Fibroblast of skin of back (primary cell): ENCODE measurements at regions not wholly inside any gene's neighbourhood (a gene's known extent, or its start where the extent isn't known, plus 50 kb on each side); places are given as distances from the start of the nearest gene placed in this dataset.
A peak's percentile ranks its signal among the peaks of the same experiment; 100 is the strongest.

Experiments used
- DNase-seq: peaks from one replicate; pipeline ENCODE4 v3.0.0-alpha.2; 2013

DNA sequence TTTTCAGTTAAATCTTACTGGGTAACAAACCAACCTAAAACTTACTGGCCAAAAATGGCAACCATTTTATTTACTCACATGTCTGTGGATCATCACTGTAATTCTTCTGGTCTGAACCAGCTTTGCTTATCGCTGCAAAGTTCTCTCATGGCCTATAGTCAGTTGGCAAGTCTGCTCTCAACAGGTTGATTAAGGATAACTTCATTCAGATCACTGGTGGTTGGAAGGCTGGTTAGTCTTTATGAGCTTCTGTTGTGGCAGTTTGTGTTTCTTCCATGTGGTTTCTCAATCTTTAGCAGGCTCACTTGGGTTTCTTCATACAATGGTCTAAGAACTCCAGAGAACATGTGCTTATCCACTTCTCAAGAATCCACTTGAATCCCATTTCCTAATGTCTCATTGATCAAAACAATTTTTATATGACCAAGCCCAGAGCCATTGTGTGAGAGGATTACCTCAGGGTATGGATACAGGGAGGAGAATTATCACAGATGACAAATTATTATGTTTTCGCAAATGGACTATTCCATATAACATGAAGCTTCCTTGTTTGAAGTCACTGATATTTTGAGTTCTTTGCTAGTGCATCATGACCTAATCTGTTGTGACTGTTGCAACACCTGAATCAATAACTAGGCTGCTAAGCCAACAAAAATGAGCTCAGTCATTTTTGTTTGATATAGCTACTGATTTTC, 155.4 kb upstream of the BMP2 start:
- DNase-seq: no peak

DNA sequence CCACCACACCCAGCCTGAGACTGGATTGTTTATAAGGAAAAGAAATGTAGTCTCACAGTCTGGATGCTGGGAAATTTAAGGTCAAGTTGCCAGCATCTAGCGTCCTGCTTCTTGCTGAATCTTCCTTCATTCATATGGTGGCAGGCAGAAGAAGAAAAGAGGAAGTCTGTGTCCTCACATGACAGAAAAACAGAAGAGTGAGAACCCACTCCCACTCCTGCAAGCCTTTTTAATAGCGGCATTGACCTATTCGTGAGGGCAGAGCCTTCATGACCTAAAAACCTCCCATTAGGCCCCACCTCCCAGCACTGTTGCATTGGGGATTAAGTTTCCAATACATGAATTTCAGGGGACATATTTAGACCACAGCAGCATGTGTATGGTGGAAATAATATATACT, 160.8 kb upstream of the BMP2 start:
- no peak for DNase-seq

DNA sequence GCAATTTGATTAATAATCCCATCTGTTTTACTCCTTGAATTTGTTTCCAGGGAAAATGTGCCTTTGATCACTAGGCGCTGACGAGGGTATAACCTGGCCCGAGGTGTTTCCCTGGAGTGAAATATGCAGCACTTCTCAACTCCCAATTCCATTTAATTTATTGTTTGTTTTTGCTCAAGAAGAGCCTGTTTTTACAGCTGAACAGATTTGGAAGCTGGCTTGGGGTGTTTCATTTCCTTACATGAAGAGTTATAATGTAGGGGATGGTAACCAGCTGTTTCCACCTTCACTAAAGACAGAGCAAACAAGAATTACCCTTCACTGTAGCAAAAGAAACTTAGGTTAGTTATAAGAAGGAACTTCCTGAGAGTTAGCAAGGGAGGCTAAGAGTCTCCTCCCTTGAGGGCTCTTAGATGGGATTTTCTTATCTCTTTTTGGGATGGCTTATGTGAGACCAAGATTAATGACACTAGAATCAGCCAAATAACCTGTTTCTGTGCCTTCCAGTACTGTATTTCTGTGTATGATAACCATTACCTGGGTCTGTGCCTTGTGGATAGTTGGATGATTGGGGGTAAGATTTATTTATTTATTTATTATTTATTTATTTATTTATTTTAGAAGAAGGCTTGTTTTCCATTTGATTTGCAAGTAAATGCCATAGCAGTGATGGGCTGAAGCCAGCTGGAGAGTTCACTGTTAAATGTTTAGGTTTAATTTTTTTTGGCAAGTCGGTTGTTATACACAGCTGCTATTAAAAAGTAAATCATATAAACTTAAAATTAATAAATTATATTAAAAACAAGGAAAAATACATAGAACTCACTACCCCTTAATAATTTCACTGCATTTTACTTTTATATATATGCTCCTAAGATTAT, 162.2 kb upstream of the BMP2 start:
- no peak for DNase-seq

DNA sequence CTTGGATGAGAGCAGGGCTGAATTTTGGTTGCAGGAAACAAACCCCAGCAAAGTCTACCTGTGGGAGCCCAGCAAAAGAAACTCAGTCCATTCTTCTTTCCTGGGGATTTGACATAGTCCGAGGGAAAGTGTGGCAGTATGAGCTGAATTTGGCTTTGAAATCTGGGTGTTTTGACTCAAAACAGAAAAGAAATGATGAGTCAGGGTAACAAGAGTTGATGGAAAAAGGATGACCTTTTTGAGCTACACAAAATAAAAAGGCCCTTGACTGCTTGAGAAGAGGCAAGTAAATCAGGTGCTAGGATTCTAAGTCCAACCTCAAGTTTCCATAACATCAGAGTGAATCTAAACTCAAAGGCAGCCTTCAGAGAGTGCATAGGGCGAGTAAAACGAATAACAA, 163.3 kb upstream of the BMP2 start:
- DNase-seq: no peak

DNA sequence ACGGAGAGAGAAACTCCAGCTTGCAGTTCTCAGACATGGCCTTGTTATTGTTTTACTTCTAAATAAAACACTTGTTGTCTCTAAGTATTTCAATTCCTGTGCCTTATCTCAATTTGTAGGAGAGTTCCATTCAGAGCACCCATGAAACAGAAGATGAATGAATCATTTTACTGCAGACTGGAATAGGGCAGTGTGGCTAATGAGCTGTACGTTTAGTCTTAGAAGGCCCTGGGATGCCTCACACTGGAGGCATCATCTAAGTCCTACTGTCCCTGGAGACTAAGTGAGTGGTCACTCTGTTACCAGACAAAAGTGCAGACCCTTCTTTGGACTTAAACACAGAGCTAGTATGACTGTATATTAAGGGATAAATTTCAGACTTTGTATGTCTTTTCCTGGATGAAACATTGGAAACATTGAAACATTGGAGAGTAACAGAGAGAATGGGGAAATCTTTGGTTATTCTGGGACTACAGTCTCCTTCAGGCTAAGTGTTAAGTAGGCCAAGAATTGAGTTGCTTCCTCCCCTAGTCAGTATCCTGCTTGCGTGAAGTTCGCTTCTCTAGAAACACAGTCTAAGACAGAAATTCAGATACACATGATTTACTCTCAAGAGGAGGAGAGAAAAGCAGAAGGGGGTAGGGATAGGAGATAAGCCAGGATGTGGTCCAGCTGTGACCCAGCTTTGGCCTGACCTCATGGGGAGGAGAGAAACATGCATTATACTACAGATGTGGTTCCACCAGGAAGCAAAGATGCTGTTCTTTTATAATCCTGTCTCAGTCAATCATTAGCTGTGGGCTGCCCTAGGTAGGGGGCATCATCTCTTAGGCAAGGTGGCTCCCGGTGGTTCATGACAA, 167.4 kb upstream of the BMP2 start:
- DNase-seq: no peak

DNA sequence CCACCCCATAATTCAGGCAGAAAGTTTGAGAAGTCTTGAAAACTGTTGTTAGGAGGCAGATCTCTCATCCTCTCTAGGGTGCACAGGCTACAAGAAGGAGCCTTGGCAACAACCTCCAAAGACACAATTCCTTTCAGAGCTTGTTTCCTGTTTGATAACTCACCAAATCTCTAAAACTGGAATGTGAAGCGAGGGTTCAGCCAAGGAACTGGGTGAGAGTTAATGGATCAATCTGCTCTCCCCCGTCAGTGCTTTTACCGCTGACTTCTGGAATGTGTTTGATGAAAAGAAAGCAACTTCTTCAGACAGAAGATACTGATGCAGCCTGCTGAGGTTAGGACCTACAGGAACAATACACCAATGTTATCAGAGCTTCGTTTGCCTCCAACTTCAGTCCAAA, 171.8 kb upstream of the BMP2 start:
- DNase-seq: no peak

DNA sequence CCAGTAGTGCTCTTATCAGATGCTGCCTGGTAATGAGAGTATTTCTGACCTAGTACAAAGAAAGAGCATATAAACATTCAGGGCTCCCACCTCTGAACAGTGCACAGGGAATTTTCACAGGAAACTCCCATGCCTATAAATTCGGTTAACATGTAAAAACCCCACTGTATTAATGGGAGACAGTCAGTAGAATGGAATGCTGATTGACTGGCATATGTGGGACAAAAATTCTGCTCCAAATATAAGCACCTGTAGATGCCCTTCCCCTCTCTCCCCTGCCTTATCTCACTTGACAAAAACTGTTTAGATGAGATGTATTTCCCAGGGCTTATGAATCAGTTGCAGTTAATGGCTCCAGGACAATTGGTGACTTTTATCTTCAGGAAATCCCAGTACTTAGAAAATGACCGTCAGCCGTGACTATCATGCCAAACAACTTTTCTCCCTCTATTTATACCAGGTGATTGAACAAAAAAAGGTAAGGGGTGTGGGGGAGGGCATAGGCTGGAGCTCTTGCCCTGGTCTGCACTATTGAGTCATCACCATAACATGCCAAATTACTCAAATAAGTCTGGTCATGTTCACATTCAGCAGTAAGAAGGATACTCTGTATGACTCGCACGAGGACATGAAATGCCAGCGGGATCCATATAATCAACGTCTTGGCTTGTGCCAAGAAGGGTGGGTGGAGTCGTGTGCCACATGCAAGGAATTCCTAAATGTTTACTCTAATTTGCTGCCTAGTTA, 176.4 kb upstream of the BMP2 start:
- DNase-seq: peak; percentile 89

DNA sequence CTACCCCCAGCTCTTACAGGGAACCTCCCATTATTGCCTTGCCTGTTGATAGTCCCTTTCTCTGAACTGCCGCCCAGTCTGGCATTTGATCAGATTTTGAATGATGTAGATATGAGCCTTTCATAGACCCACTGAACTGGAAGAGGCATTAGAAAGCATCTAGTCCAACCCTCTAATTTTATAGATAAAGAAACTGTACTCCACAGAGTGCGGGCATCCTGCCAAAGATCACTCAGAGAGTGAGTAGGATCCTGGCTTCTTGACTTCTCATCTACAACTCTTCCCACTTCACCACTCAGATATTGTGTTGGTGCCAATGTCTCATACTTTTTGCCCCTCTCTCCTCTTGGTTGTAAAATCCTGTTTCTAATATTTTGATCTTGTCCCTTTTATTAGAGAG, 179.2 kb upstream of the BMP2 start:
- DNase-seq: peak; percentile 60

DNA sequence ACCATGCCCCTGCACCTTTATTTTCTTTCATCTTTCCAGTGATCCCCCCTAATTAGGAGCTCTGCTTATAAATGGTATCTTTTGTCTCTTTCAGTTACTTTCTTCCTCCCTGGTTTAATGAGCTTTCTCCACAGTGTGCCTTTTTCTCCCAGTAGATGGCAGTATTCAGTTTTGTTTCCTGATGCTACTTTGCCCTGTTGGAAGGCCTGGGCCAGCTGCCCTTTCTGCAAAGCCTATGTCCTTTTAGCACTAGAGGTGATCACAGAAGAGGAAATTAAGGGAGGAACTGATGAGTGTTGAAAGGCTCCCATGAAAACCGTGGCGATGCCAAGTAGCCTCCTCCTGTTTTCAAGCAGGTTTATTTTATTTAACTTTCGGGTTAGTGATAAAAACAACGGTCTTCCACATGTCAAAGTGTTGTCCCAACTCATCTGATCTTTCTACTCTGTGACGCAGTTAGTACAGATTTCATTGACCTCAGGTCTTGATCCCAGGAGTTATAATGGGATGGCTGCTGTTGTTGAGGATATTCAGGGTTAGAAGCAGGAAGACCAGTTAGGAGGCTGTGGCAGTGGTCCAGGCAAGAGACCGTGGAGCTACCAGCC, 184.2 kb upstream of the BMP2 start:
- peak; percentile 59 for DNase-seq

DNA sequence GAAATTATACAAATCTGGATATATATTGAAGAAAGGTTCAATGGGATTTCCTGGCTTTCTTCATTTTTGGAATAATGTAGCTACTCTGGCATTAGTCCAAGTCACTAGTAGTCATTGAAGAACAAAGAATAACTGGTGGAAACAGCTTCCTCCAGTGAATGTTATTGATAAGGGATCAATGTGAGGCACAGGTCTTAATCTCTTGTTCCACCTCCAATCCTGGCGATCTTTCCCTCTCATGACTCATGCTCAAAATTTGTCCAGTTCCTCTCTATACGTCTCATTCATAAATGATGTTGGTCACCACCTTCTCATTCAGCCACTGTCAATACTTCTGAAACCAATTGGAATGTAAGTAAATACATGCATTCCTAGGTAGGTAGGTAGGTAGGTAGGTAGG, 185.0 kb upstream of the BMP2 start:
- DNase-seq: no peak

DNA sequence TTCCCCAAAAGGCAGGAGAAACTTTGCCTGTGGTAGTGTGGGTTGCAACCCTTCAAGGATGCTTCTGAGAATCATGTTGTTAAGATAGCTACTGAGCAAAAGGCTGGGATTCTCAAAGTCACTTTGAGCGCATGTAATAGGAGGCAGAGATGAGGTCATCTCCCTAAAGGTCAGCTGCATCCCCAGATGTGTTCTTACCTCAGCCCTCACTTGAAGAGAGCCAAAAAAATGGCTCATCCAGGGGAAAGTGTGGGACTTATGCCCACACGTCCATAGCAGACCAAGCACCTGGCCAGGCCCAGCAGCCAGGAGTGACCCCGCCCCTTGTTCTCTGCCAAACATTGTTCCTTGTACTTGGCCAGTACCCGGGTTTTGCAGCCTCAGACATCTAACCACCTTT, 187.0 kb upstream of the BMP2 start:
- no peak for DNase-seq

DNA sequence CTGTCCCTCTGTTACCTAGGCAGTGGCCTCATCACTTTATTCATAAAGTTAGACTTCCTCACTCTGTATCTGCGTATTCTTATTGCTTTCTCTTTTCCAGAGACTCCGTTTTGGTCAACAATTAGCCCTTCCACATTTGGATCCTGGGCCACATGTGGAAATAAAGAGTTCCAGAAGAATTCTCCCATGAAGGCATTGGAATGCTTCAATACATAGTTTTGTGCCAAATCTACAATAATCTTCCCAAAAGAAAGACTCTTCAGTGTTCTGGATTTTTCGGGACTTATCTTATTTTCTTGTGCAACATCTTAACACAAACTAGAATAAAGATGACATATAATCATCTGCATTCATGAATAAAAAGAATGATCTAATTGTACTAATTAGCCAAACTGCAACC, 187.7 kb upstream of the BMP2 start:
- DNase-seq: no peak

DNA sequence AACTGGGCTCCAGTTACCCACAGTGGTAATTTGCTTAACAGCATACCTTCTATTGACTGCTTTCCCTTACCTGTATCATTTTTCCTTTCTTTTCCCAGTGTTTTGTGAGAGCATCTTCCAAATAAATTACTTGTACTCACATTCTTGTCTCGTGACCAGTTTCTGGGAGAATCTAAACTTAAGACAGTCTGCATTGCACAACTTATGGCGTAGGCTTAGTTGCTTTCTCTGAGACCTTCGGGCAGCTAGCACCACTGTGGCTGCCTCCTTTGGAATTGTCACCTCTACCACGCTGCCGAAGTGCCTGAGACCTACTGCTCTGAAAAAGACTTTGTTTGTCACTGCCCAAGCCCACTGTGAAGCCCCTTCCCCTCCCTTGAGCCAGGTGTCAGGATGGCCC, 188.1 kb upstream of the BMP2 start:
- DNase-seq: no peak

DNA sequence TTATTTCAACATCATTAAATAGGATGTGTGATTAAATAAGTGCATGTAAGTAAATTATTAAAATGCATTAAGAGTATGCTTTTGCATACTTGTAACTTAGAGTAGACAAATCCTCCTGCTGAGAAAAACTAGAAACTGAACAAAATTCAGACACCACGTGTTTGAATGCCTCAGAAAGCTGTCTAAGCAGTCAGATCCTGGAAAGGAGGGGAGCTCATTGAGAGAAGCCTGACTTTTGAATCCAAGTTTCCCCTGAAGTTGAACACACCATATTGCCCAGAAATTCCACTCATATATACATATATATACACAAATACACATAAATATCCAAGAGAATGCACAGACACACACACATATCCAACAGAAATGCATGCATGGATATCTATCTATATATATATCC, 190.0 kb upstream of the BMP2 start:
- DNase-seq: no peak

DNA sequence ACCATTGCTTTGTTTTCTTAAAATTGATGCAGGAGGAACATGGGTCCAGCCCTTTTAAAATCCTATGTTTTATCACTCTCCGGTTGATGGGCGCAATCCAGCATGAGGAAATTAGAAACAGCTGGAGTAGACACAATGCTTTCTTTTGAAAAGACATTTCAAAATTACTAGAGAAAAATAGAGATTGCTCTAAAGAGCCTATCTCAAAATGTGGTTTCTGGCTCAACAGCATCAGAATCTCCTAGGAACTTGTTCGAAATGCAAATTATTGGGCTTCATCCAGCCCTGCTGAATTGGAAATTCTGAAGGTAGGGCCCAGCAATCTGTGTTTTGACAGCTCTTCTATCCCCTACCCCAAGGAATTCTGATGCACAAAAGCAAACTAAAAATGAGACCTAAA, 190.8 kb upstream of the BMP2 start:
- DNase-seq: no peak

DNA sequence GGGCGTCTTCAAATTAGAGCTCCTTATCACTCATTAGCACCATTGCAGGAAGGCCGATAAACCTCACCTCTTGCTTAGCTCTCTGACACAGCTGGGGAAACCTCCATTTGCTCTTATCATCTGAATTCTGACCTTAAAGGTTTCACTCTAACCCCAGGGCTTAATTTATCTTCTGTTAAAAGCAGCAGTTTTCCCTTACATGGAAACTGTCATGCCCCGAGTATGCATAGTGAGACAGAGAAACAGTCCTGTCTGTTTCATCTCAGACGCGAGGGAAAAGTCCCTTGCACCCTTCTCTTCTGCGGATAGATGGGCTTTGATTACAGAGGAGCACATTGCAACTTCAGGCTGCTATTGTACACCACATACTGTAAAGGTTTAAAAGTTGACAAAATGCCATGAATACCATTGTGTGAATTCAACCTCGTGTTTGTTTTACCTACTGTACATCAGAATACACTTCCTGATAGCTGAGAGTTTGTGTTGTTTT, 191.5 kb upstream of the BMP2 start:
- DNase-seq: peak; percentile 75

DNA sequence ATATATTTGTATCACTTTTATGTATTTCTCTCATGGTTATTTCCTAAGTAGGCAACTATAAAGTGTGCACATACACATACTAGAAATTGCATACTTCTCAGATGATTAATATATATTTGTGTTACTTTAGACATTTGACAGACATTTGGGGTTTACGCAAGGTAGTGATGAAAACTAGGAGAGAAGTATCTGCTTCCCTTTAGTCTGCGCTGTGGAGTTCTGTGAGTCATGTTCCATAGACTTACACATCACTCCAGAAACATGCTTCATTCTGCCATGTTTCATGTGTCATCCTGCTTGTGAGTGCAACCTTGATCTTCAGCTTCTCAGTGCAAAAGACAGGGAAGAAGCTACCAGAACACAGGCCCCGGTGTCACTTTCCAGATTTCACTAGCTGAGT, 200.7 kb upstream of the BMP2 start:
- peak; percentile 94 for DNase-seq

DNA sequence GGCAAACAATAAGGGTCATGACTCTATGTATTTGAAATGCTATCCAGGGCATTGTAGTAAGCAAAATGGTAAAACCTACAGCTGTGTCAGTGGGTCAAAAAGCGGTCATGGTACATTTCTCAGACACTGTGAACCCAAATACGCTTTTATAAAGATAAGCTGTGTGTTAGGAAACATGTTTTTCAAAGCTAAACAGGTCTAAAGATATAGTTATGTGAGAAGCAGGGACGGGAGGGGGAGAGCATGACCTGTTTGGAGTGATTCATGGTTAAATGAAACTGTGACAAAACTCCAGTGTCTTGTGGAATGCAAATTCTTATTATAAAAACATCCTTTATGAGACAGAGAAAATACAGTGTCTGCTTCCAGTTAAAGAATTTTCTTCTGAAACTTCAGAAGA, 205.4 kb upstream of the BMP2 start:
- peak; percentile 84 for DNase-seq

DNA sequence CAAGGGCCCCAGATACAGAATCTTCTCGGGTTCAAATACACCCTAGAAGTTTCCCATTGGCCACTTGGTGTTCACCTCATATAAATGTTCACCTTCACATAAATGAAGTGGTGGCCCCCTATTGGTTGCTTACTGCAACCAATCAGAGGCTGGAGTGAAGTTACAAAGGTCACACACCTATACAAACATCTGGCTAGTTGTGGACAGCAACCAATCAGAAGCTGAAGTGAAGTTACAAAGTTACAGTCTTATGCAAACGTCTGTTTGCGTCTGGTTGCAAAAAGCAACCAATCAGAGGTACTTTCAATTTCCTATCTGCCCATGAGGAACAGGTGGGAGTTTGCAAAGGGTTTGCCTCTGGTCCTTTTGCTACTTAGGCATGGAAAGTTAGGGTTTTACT, 206.5 kb upstream of the BMP2 start:
- DNase-seq: no peak

DNA sequence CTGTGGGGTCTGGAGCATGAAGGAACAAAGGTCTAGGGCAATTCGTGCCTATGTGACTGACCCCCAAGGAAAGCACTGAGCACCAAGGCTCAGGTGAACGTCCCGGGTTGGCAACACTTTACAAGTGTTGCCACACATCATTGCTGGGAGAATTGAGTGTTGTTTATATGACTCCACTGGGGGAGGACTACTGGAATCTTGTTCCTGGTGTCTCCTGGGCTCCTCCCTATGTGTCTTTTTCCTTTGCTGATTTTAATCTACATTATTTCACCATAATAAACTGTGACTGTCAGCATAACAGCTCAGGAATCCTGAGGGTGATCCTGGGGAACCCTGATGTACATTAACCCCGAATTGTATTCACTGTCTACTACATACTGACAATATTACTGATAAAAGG, 207.7 kb upstream of the BMP2 start:
- no peak for DNase-seq

DNA sequence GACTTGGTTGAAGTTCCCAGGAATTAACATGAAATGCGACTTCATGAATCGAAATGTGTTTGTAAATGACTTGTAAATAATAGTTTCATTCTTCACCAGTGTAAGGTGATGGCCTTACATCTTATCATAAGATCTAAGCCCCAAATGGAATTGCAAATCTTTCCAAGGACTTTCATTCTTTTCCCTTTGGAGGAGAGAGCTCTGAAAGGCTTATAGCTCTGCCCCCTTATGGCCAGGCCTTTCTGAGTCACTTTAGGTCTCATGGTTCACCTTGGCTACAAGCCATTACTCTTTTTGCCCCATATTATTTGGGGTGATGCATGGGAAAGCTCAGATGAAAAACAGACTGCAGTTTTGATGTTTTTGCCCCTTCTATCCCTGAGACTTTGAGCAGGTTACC, 209.1 kb upstream of the BMP2 start:
- no peak for DNase-seq
